DND-41 (cell line): ENCODE measurements at regions not wholly inside any gene's neighbourhood (a gene's known extent, or its start where the extent isn't known, plus 50 kb on each side); places are given as distances from the start of the nearest gene placed in this dataset.

ENCODE experiments used
- CTCF ChIP-seq: IDR thresholded peaks from 2 replicates; pipeline ENCODE4 v1.5.1; 2012; ENCODE audit warnings: borderline replicate concordance, low read length, moderate library complexity, mild to moderate bottlenecking; ENCODE audit not compliant: poor library complexity, severe bottlenecking; ENCODE audit errors: extremely low read depth
- EZH2 ChIP-seq: IDR thresholded peaks from 3 replicates; pipeline ENCODE4 v1.6.1; 2012; ENCODE audit warnings: borderline replicate concordance, low read depth, mild to moderate bottlenecking, moderate library complexity, low read length, inconsistent platforms; ENCODE audit not compliant: severe bottlenecking

GRCh38 chr2:30040147-30040546 is 106.7 kb upstream of the YPEL5 start:
- TF ChIP-seq CTCF = no peak
- no peak for TF ChIP-seq EZH2
